OCI-LY1 (cell line): ENCODE measurements at regions not wholly inside any gene's neighbourhood (a gene's known extent, or its start where the extent isn't known, plus 50 kb on each side); places are given as distances from the start of the nearest gene placed in this dataset.

Experiments
- H2AFZ ChIP-seq: fragments of 200-600 bp; sonication (generic), shearing (Covaris generic); 2 replicates; pipeline ENCODE4 v1.6.0; 2014; ENCODE audit warnings: antibody characterized with exemption, mild to moderate bottlenecking, low read length
- H3F3A ChIP-seq: fragments of 200-600 bp; sonication (generic), shearing (Covaris generic); 2 replicates; pipeline ENCODE4 v1.6.0; 2014; ENCODE audit warnings: mild to moderate bottlenecking, antibody characterized with exemption, low read length, moderate library complexity; ENCODE audit not compliant: insufficient read depth
- H3K27ac ChIP-seq: fragments of 200-600 bp; sonication (generic); 2 replicates; pipeline ENCODE4 v1.5.1; 2014; ENCODE audit warnings: low read length, mixed run types, mild to moderate bottlenecking, low read depth; ENCODE audit not compliant: poor library complexity, severe bottlenecking
- H3K27me3 ChIP-seq: fragments of 200-600 bp; sonication (generic); 2 replicates; pipeline ENCODE4 v1.6.0; 2014; ENCODE audit warnings: antibody characterized with exemption, mild to moderate bottlenecking, low read length, moderate library complexity; ENCODE audit not compliant: insufficient read depth
- H3K36me3 ChIP-seq: fragments of 200-600 bp; sonication (generic); 2 replicates; pipeline ENCODE4 v1.6.1; 2014; ENCODE audit warnings: mild to moderate bottlenecking, antibody characterized with exemption, low read length, moderate library complexity, mixed read lengths; ENCODE audit not compliant: insufficient read depth
- H3K4me1 ChIP-seq: fragments of 200-600 bp; sonication (generic); 2 replicates; pipeline ENCODE4 v1.5.1; 2014; ENCODE audit warnings: mild to moderate bottlenecking, low read length, moderate library complexity; ENCODE audit not compliant: insufficient read depth, severe bottlenecking
- H3K4me2 ChIP-seq: fragments of 200-600 bp; sonication (generic), shearing (Covaris generic); 2 replicates; pipeline ENCODE4 v1.6.1; 2014; ENCODE audit warnings: low read length
- H3K4me3 ChIP-seq: fragments of 200-600 bp; sonication (generic); 2 replicates; pipeline ENCODE4 v1.5.1; 2014; ENCODE audit warnings: low read length, low read depth, mild to moderate bottlenecking, mixed read lengths; ENCODE audit not compliant: poor library complexity, severe bottlenecking
- H3K79me2 ChIP-seq: fragments of 200-600 bp; shearing (Covaris generic); 2 replicates; pipeline ENCODE4 v1.6.1; 2016; ENCODE audit warnings: mixed run types, low read length, mixed read lengths; ENCODE audit not compliant: insufficient read depth
- H3K9ac ChIP-seq: fragments of 200-600 bp; sonication (generic), shearing (Covaris generic); 2 replicates; pipeline ENCODE4 v1.6.1; 2014; ENCODE audit warnings: mild to moderate bottlenecking, low read length, mixed read lengths
- H3K9me2 ChIP-seq: fragments of 200-600 bp; sonication (generic), shearing (Covaris generic); 2 replicates; pipeline ENCODE4 v1.6.1; 2014; ENCODE audit warnings: low read depth, mild to moderate bottlenecking, low read length, mixed read lengths
- H3K9me3 ChIP-seq: fragments of 200-600 bp; shearing (Covaris generic); 2 replicates; pipeline ENCODE4 v1.6.1; 2014; ENCODE audit warnings: low read length, mixed read lengths
- H4K20me1 ChIP-seq: fragments of 200-600 bp; sonication (generic), shearing (Covaris generic); 2 replicates; pipeline ENCODE4 v1.6.0; 2016; ENCODE audit warnings: mild to moderate bottlenecking, low read length; ENCODE audit not compliant: insufficient read depth
- CTCF ChIP-seq: fragments of 200-600 bp; sonication (generic), shearing (Covaris generic); IDR thresholded peaks from 2 replicates; pipeline ENCODE4 v1.5.1; 2017; ENCODE audit warnings: mild to moderate bottlenecking, antibody characterized with exemption, low read length, moderate library complexity, mixed read lengths
- EZH2 ChIP-seq: fragments of 200-600 bp; sonication (generic), shearing (Covaris generic); IDR thresholded peaks from 2 replicates; pipeline ENCODE4 v1.8.0; 2017; ENCODE audit warnings: borderline replicate concordance, mixed run types, mild to moderate bottlenecking, antibody characterized with exemption, low read length, moderate library complexity, mixed read lengths

- H3K79me2 ChIP-seq: no peaks in the 10 kb centered on the region
- H3K9me2 ChIP-seq: no peaks in the 10 kb centered on the region
- no peaks in the 10 kb centered on the region for H3F3A ChIP-seq
- no peak overlapping the region for H2AFZ ChIP-seq
- no peaks in the 10 kb centered on the region for H3K9me3 ChIP-seq
- no peak overlapping the region for H3K4me3 ChIP-seq
- TF ChIP-seq EZH2 (no peak), CTCF (no peak)
- H3K27ac ChIP-seq: no peak overlapping the region
- no peak overlapping the region for H3K4me2 ChIP-seq
- H3K36me3 ChIP-seq: no peaks in the 10 kb centered on the region
- H3K9ac ChIP-seq: no peak overlapping the region
- H3K27me3 ChIP-seq: no peaks in the 10 kb centered on the region
- H3K4me1 ChIP-seq: no peaks in the 10 kb centered on the region
- H4K20me1 ChIP-seq: no peaks in the 10 kb centered on the region
Measured at GRCh38 chr18:43879415-43879814, 602.1 kb upstream of the SYT4 start.

- H3F3A ChIP-seq: no peaks in the 10 kb centered on the region
- no peak overlapping the region for H2AFZ ChIP-seq
- no peak overlapping the region for H3K4me3 ChIP-seq
- no peak overlapping the region for H3K27ac ChIP-seq
- no peaks in the 10 kb centered on the region for H4K20me1 ChIP-seq
- H3K9me2 ChIP-seq: no peaks in the 10 kb centered on the region
- no peaks in the 10 kb centered on the region for H3K79me2 ChIP-seq
- no peaks in the 10 kb centered on the region for H3K4me1 ChIP-seq
- H3K9ac ChIP-seq: no peak overlapping the region
- TF ChIP-seq CTCF: no peak
- no peak for TF ChIP-seq EZH2
- H3K4me2 ChIP-seq: no peak overlapping the region
- no peaks in the 10 kb centered on the region for H3K36me3 ChIP-seq
- H3K9me3 ChIP-seq: no peaks in the 10 kb centered on the region
- no peaks in the 10 kb centered on the region for H3K27me3 ChIP-seq
Measured at GRCh38 chr18:43882358-43883055, 605.2 kb upstream of the SYT4 start.

GRCh38 chr18:43883886-43884285, 606.6 kb upstream of the SYT4 start:
- no peaks in the 10 kb centered on the region for H3K79me2 ChIP-seq
- no peak for TF ChIP-seq CTCF
- TF ChIP-seq EZH2: no peak

More at GRCh38 chr18:43883886-43884285, 606.6 kb upstream of the SYT4 start:
- H2AFZ ChIP-seq: no peak overlapping the region
- no peaks in the 10 kb centered on the region for H3K36me3 ChIP-seq
- no peaks in the 10 kb centered on the region for H3K9me2 ChIP-seq
- H3K4me1 ChIP-seq: no peaks in the 10 kb centered on the region
- no peak overlapping the region for H3K4me3 ChIP-seq
- no peak overlapping the region for H3K27ac ChIP-seq
- H3K27me3 ChIP-seq: no peaks in the 10 kb centered on the region
- H4K20me1 ChIP-seq: no peaks in the 10 kb centered on the region
- H3K9me3 ChIP-seq: no peaks in the 10 kb centered on the region
- H3F3A ChIP-seq: no peaks in the 10 kb centered on the region
- H3K9ac ChIP-seq: no peak overlapping the region
- no peak overlapping the region for H3K4me2 ChIP-seq
